ENCODE measurements at regions not wholly inside any gene's neighbourhood (a gene's known extent, or its start where the extent isn't known, plus 50 kb on each side); places are given as distances from the start of the nearest gene placed in this dataset.
A peak's percentile ranks its signal among the peaks of the same experiment; 100 is the strongest.
"Not testable (repeated sequence)": the region's sequence is repeated elsewhere in the genome, so short reads cannot be mapped to it uniquely, and the experiment has no call there.

GRCh38 chr5:173667702-173668101, 51.3 kb upstream of the BOD1 start:
- DNase-seq = no peak

GRCh38 chr5:173668245-173668800, 51.9 kb upstream of the BOD1 start:
- no peak for DNase-seq

DNA sequence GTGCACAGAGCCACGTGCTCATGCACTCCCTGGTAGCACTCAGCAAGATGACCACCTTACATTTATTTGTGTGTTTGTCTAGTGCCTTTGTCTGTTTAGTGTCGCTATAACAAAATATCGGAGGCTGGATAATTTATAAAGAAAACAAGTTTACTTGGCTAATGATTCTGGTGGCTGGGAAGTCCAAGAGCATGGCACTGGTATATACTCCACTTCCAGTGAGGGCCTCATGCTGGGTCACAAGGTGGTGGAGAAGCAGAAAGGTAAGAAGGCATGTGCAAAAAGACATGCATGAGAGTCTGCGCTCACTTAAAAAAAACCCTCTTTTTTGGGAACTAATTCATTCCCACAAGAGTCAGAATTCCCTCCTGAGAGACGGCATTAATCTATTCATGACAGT, 52.5 kb upstream of the BOD1 start:
- no peak for DNase-seq

GRCh38 chr5:173669483-173669882, 53.0 kb upstream of the BOD1 start:
- no peak for DNase-seq

DNA sequence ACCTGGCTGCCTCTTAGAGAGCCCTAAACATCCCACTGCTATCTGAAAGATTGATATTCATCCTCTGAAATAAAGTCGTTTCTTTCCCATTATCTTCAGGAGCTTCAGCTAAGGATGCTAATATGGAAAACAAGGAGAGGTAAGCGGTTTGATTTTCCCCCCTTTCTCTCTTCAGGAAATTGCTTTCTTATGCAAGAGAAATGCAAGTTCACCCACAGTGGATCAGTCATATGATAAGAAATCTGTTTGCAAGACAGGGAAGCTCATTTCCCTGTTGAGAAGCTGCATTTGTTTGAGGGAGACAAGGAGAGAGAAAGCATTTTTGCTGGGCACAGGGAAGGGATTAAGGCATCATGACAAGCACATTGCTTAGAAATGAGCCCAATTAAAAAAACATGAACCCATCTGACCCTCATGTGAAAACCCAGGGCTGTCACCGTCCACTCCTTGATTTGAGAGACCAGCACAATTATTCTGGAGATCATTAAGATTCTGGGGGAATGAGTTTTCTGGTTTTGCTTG, 53.7 kb upstream of the BOD1 start:
- no peak for DNase-seq

DNA sequence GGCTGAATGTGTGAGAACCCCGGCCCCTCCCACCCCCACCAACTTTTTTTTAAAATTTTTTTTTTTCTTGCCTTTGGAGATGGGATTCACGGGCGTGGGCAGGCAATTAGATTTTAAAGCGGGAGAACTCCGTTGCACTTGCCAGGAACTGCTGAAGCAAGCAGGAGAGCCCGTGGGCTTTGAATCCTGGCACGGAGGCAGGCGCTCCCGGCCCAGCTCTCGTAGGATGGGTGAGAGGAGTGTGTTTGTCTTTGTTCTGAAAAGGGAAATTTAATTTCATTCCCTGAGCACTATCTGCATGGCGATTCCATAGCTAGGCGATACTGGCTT, 54.3 kb upstream of the BOD1 start:
- no peak for DNase-seq

GRCh38 chr5:173671121-173671949, 54.9 kb upstream of the BOD1 start:
- no peak for DNase-seq

DNA sequence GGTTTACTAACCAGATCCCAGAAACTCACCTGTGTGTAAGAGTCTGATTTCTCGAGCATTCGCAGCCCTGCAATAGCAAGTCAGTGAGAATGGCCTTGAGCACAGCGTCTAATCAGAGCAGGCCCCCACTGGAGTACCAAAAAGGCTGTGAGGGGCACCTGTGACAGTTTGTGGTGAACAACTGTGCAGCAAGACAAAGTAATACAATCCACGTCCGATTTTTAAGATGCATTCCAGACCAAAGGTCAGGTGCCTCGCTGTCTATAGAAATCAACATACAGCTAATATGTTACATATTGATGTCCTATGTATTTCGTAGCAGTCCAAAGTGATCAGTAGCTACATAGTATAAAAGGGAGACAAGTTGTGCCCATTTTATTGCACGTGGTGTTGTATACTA, 55.7 kb upstream of the BOD1 start:
- no peak for DNase-seq

- DNase-seq = no peak
These were observed 56.4 kb upstream of the BOD1 start for GRCh38 chr5:173672891-173673290.

DNA sequence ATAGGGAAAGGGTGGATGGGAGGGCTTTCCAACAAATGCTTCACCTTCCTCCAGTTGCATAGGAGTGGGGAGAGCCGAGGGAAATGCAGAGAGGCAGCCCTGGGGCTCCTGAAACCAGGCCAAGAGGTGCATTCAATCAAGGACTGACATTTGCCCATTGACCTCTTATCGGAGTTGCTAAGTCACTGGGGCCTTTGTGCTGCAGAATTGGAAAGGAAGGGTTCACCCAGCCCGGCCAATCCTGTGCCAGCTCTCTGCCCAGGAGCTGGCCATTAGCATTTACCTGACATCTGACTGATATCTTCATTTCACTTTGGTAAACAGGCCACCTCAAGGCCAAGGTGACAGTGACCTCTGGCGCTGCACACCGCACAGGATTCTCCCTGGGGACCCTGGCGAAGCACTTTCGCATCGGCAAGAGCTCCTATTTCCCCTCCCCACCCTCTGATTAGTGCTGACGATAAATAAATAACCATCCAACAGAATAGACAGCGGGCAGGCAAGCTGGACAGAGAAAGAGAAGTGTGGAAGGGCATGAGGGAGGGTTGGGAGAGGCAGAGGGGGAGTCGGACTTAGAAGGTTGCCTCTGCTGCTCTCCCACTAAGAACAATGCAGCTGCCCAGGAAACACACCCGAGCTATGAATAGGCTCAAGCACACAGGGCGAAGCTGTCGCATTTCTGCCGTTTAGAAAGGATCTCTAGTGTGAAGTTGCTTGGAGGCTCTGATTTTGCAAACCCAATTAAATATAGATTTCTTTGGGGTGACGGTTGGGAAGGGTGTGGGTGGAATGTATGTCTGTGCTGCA, 57.0 kb upstream of the BOD1 start:
- no peak for DNase-seq

- no peak for DNase-seq
These were observed 59.0 kb upstream of the BOD1 start for GRCh38 chr5:173675287-173675996.

- DNase-seq = no peak
These were observed 59.9 kb upstream of the BOD1 start for GRCh38 chr5:173676375-173676774.

- DNase-seq = no peak
These were observed 60.7 kb upstream of the BOD1 start for GRCh38 chr5:173677125-173677672.

DNA sequence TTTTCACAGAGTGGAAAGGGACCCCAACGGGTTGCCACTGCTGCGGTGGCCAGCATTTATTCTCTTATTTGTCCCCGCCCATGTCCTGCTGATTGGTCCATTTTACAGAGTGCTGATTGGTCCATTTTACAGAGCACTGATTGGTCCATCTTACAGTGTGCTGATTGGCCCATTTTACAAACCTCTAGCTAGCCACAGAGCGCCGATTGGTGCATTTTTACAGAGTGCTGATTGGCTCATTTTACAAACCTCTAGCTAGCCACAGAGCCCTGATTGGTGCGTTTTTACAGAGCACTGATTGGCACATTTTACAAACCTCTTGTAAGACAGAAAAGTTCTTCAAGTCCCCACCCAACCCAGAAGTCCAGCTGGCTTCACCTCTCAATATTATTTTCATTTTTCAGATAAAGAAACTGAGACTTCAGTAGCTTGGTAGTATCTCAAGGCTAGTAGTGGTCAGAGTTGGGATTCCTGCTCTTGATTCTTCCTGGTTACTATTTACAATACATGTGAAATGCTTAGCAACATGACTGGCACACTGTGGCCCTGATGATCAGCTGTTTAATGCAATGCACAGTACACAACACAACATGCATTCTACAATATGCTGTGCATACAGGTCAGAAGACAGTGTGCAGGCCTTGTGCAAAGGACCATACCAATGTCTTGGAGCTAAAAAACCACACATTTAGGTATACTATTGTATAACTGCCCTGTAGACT, 63.6 kb upstream of the BOD1 start:
- no peak for DNase-seq

- no peak for DNase-seq
These were observed 64.3 kb upstream of the BOD1 start for GRCh38 chr5:173680660-173681242.

DNA sequence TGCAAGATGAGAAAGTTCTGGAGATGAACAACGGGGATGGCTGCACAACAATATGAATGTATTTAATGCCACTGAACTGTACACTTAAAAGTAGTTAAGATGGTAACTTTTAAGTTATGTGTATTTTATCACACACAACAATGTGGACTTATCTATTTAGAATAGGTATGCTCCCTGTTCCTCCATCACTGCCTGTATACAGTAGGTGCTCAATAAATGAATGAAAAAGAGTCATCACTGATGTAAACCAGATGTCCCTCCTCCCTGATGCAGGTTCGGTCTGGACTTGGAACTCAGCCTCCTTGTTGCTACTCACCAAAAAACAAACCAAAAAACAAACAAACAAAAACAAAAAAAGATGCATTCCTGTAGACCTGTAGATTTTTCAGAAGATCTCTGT, 65.9 kb upstream of the BOD1 start:
- no peak for DNase-seq

- DNase-seq = not testable (repeated sequence)
These were observed 68.1 kb upstream of the BOD1 start for GRCh38 chr5:173684535-173684934.

DNA sequence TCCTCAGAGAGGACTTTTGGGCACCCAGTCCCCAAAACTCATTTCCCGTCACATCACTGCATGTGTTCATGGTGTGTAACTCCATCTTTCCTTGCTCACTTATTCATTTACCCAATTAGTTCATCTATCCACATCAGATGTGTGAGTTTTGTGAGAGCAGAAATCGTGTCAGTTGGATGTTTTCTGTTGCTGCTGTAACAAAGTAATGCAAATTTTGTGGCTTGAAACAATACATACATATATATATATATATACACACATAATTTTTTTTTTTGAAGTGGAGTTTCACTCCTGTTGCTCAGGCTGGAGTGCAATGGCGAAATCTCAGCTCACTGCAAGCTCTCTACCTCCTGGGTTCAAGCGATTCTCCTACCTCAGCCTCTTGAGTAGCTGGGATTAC, 70.5 kb upstream of the BOD1 start:
- no peak for DNase-seq

DNA sequence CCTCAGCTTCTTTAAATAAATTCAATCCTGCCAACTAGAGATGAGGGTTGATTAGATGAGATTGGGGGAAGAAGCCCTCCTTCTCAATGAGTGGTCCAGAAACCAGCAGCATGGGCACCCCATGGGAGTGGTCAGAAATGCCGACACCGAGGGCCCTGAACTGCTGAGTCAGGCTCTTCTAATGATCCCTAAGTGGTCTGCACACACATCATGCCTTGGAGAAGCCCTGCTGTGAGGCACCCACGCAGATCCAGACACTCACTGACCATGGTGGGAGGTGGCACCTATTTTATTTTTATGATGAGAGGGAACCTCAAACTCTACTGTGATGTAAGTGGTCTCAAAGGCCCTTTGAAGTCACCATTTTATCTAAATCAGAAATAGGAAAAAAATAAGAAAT, 72.3 kb upstream of the BOD1 start:
- no peak for DNase-seq

DNA sequence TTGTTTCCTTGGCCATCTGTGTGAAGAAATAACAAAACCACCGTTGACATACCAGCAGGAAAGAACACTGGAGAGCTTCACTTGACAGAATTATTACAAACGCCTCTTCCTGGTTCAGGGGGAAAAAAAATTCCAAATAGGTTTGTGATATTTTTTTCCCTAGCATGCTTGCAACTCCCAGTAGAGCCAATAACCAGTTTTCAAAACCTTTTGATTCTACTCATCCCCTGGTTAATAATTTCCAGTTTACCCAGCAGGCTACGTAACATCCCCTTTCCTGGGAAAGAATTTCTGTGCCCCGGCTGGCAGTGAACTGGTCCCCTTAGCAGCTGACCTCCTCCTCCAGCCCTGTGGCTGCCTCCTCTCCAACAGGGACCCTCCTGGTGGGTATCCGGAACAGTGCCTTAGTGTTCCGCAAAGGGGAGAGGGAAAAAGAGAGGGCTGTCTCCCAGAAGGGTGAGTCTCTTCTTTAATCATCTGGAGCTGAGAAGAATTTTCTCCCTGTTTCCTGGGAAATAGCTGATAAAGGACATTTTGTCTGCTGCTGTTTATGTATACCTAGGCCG, 72.8 kb upstream of the BOD1 start:
- DNase-seq = no peak

GRCh38 chr5:173689737-173690360, 73.4 kb upstream of the BOD1 start:
- peak; percentile 24 for DNase-seq
